H9 (cell line): ENCODE measurements at regions not wholly inside any gene's neighbourhood (a gene's known extent, or its start where the extent isn't known, plus 50 kb on each side); places are given as distances from the start of the nearest gene placed in this dataset.

Source experiments
- DNase-seq: peaks from one replicate; pipeline ENCODE4 v3.0.0-alpha.2; 2017
- H2AFZ ChIP-seq: one replicate; pipeline ENCODE4 v1.6.1; 2013; ENCODE audit warnings: mild to moderate bottlenecking, low read length, control low read depth, moderate library complexity
- H2AK5ac ChIP-seq: 2 replicates; pipeline ENCODE4 v1.6.1; 2013; ENCODE audit warnings: low read length, control low read depth, mixed read lengths; ENCODE audit not compliant: insufficient read length
- H2BK120ac ChIP-seq: one replicate; pipeline ENCODE4 v1.6.1; 2013; ENCODE audit warnings: low read depth, mild to moderate bottlenecking, low read length, control low read depth, inconsistent platforms; ENCODE audit not compliant: poor library complexity, severe bottlenecking
- H2BK12ac ChIP-seq: 2 replicates; pipeline ENCODE4 v1.6.1; 2013; ENCODE audit warnings: low read length, control low read depth, mixed read lengths, low read depth; ENCODE audit not compliant: insufficient read length
- H2BK15ac ChIP-seq: 2 replicates; pipeline ENCODE4 v1.6.1; 2013; ENCODE audit warnings: low read depth, low read length, control low read depth
- H2BK20ac ChIP-seq: one replicate; pipeline ENCODE4 v1.6.1; 2013; ENCODE audit warnings: low read depth, mild to moderate bottlenecking, low read length, control low read depth, inconsistent platforms; ENCODE audit not compliant: poor library complexity, severe bottlenecking
- H2BK5ac ChIP-seq: 2 replicates; pipeline ENCODE4 v1.6.1; 2013; ENCODE audit warnings: low read length, control low read depth, mixed read lengths; ENCODE audit not compliant: insufficient read length
- H3K14ac ChIP-seq: 2 replicates; pipeline ENCODE4 v1.6.1; 2013; ENCODE audit warnings: low read length, control low read depth; ENCODE audit not compliant: insufficient read depth
- H3K18ac ChIP-seq: 2 replicates; pipeline ENCODE4 v1.6.1; 2013; ENCODE audit warnings: low read depth, mild to moderate bottlenecking, mixed read lengths, low read length, control low read depth; ENCODE audit not compliant: insufficient read length
- H3K23ac ChIP-seq: 2 replicates; pipeline ENCODE4 v1.6.1; 2013; ENCODE audit warnings: low read length, control low read depth, mixed read lengths, low read depth; ENCODE audit not compliant: insufficient read length
- H3K23me2 ChIP-seq: 2 replicates; pipeline ENCODE4 v1.6.1; 2013; ENCODE audit warnings: low read depth, mild to moderate bottlenecking, mixed read lengths, low read length, control low read depth; ENCODE audit not compliant: insufficient read length, poor library complexity, severe bottlenecking
- H3K27ac ChIP-seq: 2 replicates; pipeline ENCODE4 v1.5.1; 2013; ENCODE audit warnings: low read length, control low read depth, mixed read lengths, low read depth; ENCODE audit not compliant: insufficient read length
- H3K27me3 ChIP-seq: 2 replicates; pipeline ENCODE4 v1.6.1; 2013; ENCODE audit warnings: low read length, control low read depth, inconsistent platforms; ENCODE audit not compliant: insufficient read depth
- H3K4ac ChIP-seq: 2 replicates; pipeline ENCODE4 v1.6.1; 2013; ENCODE audit warnings: low read depth, mild to moderate bottlenecking, control low read depth, inconsistent platforms, low read length, moderate library complexity
- H3K4me1 ChIP-seq: 2 replicates; pipeline ENCODE4 v1.6.1; 2013; ENCODE audit warnings: low read length, control low read depth, inconsistent platforms; ENCODE audit not compliant: insufficient read depth
- H3K4me2 ChIP-seq: 2 replicates; pipeline ENCODE4 v1.6.1; 2013; ENCODE audit warnings: low read length, control low read depth, mixed read lengths; ENCODE audit not compliant: insufficient read length, insufficient read depth
- H3K56ac ChIP-seq: 2 replicates; pipeline ENCODE4 v1.6.1; 2013; ENCODE audit warnings: low read depth, mild to moderate bottlenecking, mixed read lengths, low read length, control low read depth; ENCODE audit not compliant: insufficient read length
- H3K79me1 ChIP-seq: 2 replicates; pipeline ENCODE4 v1.6.1; 2013; ENCODE audit warnings: low read depth, mild to moderate bottlenecking, moderate library complexity, low read length, control low read depth, inconsistent platforms; ENCODE audit not compliant: insufficient read depth, poor library complexity, severe bottlenecking
- H3K79me2 ChIP-seq: 2 replicates; pipeline ENCODE4 v1.6.1; 2013; ENCODE audit warnings: low read length, control low read depth, inconsistent platforms; ENCODE audit not compliant: insufficient read depth
- H3K9ac ChIP-seq: 2 replicates; pipeline ENCODE4 v1.6.1; 2013; ENCODE audit warnings: low read length, control low read depth, mixed read lengths; ENCODE audit not compliant: insufficient read length; ENCODE audit errors: extremely low read depth
- H3K9me3 ChIP-seq: one replicate; pipeline ENCODE4 v1.6.1; 2013; ENCODE audit warnings: low read depth, low read length, inconsistent platforms; ENCODE audit not compliant: control insufficient read depth
- H3T11ph ChIP-seq: one replicate; pipeline ENCODE4 v1.6.1; 2013; ENCODE audit warnings: mild to moderate bottlenecking, low read length, control low read depth, inconsistent platforms
- H4K20me1 ChIP-seq: one replicate; pipeline ENCODE4 v1.6.1; 2013; ENCODE audit not compliant: control insufficient read depth, insufficient read length, insufficient read depth
- H4K5ac ChIP-seq: 2 replicates; pipeline ENCODE4 v1.6.1; 2013; ENCODE audit warnings: low read depth, mild to moderate bottlenecking, mixed read lengths, low read length, control low read depth; ENCODE audit not compliant: insufficient read length
- H4K8ac ChIP-seq: replicated peaks from 2 replicates; pipeline ENCODE4 v1.6.1; 2013; ENCODE audit warnings: low read length, control low read depth, mixed read lengths, low read depth; ENCODE audit not compliant: insufficient read length
- H4K91ac ChIP-seq: 2 replicates; pipeline ENCODE4 v1.6.1; 2013; ENCODE audit warnings: low read depth, mild to moderate bottlenecking, moderate library complexity, mixed read lengths, low read length, control low read depth; ENCODE audit not compliant: insufficient read length
- H3K27ac Mint-ChIP-seq, 3 experiments: 2 replicates in 2 of 3; 3 replicates in 1 of 3; pipeline ENCODE4 v1.8.0; 2020 to 2021; ENCODE audit warnings: mixed read lengths in 3 of 3, mild to moderate bottlenecking in 1 of 3, moderate library complexity in 1 of 3
- H3K27me3 Mint-ChIP-seq: 2 replicates; pipeline ENCODE4 v1.8.0; 2021; ENCODE audit warnings: low read depth, mild to moderate bottlenecking, moderate library complexity, mixed read lengths
- H3K36me3 Mint-ChIP-seq, 3 experiments: 2 replicates in 2 of 3; 3 replicates in 1 of 3; pipeline ENCODE4 v1.8.0; 2020 to 2021; ENCODE audit warnings: low read depth in 3 of 3, mixed read lengths in 3 of 3; ENCODE audit not compliant: insufficient read depth in 1 of 3
- H3K4me1 Mint-ChIP-seq, 2 experiments: 2 replicates each; pipeline ENCODE4 v1.8.0; 2020; ENCODE audit warnings: mixed read lengths in 2 of 2
- H3K4me3 Mint-ChIP-seq, 2 experiments: 2 replicates in 1 of 2; 3 replicates in 1 of 2; pipeline ENCODE4 v1.8.0; 2020 to 2021; ENCODE audit warnings: mild to moderate bottlenecking in 2 of 2, mixed read lengths in 2 of 2, moderate library complexity in 1 of 2
- H3K9me3 Mint-ChIP-seq, 2 experiments: 2 replicates in 1 of 2; 3 replicates in 1 of 2; pipeline ENCODE4 v1.8.0; 2020; ENCODE audit warnings: mild to moderate bottlenecking in 2 of 2, mixed read lengths in 2 of 2, moderate library complexity in 1 of 2
- CTCF ChIP-seq: fragments of 200-600 bp; sonication (generic); conservative IDR thresholded peaks from 3 replicates; pipeline ENCODE4 v1.8.0; 2021; ENCODE audit warnings: antibody characterized with exemption, mild to moderate bottlenecking
- WGBS: extraction: QIAGEN DNeasy Blood & Tissue Kit; methylation state at CpG from one replicate; pipeline ENCODE4 v1.1.7; 2013; ENCODE audit warnings: missing lambda C conversion rate, low lambda C conversion rate, mixed read lengths; ENCODE audit not compliant: insufficient read length; ENCODE audit errors: extremely low coverage; 5-methylcytosine and 5-hydroxymethylcytosine counted together

GRCh38 chr12:62014330-62014729, 245.9 kb upstream of the USP15 start:
- Histone ChIP-seq H2BK15ac (no peak overlapping the region), H2AK5ac (no peak overlapping the region), H2AFZ (no peak overlapping the region), H4K5ac (no peak overlapping the region), H3K4me2 (no peak overlapping the region), H2BK20ac (no peak overlapping the region), H3K27ac (no peak overlapping the region), H3K79me1 (no peaks in the 10 kb centered on the region), H2BK120ac (no peak overlapping the region), H3K9me3 (no peaks in the 10 kb centered on the region), H3K56ac (no peak overlapping the region), H2BK12ac (no peak overlapping the region), H3K23me2 (no peaks in the 10 kb centered on the region), H2BK5ac (no peak overlapping the region), H3K27me3 (no peaks in the 10 kb centered on the region), H3T11ph (no peak overlapping the region), H3K9ac (no peak overlapping the region), H3K14ac (no peak overlapping the region), H3K79me2 (no peaks in the 10 kb centered on the region), H3K23ac (no peak overlapping the region), H4K20me1 (no peaks in the 10 kb centered on the region), H4K8ac (no peak overlapping the region), H3K18ac (no peak overlapping the region), H3K4me1 (no peaks in the 10 kb centered on the region), H3K4ac (no peak overlapping the region), H4K91ac (no peak overlapping the region)
- Mint-ChIP-seq H3K27ac (no peak overlapping the region), H3K9me3 (peaks cover 8 to 13% of the 10 kb centered on the region in 2 experiments; a peak in 4 of 5 replicates), H3K4me3 (no peak overlapping the region), H3K27me3 (no peaks in the 10 kb centered on the region), H3K36me3 (peaks cover 0 to 3% (median 1%) of the 10 kb centered on the region in 3 experiments; a peak in 3 of 7 replicates), H3K4me1 (no peaks in the 10 kb centered on the region)
- no CpG with 5 or more reads among the region's 8 CpGs for WGBS
- peak; percentile 28; the same call in 1 of the 3 replicates for TF ChIP-seq CTCF
- DNase-seq, result no peak
